ENCODE measurements at regions not wholly inside any gene's neighbourhood (a gene's known extent, or its start where the extent isn't known, plus 50 kb on each side); places are given as distances from the start of the nearest gene placed in this dataset.

- Histone ChIP-seq H3K14ac (ENCODE audit: insufficient read length) (no peak overlapping the region), H2BK12ac (ENCODE audit: low read depth, low read length) (no peak overlapping the region), H3K4me2 (ENCODE audit: insufficient read depth in 1 of 2, low read depth in 2 of 2, low read length in 2 of 2) (no peak overlapping the region), H4K20me1 (replicated peaks in 1 of 2; ENCODE audit: control insufficient read depth in 1 of 2, insufficient read depth in 2 of 2, low read length in 2 of 2) (no peaks in the 10 kb centered on the region), H3K27ac (ENCODE audit: low read depth, low read length) (no peak overlapping the region), H2AFZ (ENCODE audit: low read length) (no peak overlapping the region), H4K91ac (replicated peaks; ENCODE audit: insufficient read length, low read length) (no peak overlapping the region), H3K18ac (ENCODE audit: extremely low read depth, low read length) (no peak overlapping the region), H3K79me2 (ENCODE audit: control insufficient read depth in 1 of 2, insufficient read depth in 2 of 2, low read length in 2 of 2) (no peaks in the 10 kb centered on the region), H3K23ac (ENCODE audit: insufficient read length) (no peak overlapping the region), H3K4ac (replicated peaks; ENCODE audit: insufficient read length, low read depth, low read length) (no peak overlapping the region), H2AK5ac (ENCODE audit: low read depth, low read length) (no peak overlapping the region), H3K9me3 (ENCODE audit: insufficient read depth in 2 of 2, low read depth in 1 of 2, low read length in 1 of 2) (no peaks in the 10 kb centered on the region), H2BK120ac (replicated peaks; ENCODE audit: low read depth, low read length) (no peak overlapping the region), H3K4me1 (replicated peaks in 1 of 4; ENCODE audit: control insufficient read depth in 3 of 4, insufficient read depth in 4 of 4, low read length in 3 of 4) (peaks cover 2 to 6% (median 4%) of the 10 kb centered on the region in 4 experiments; a peak in 5 of 7 replicates), H2BK5ac (ENCODE audit: low read depth, low read length) (no peak overlapping the region), H3K36me3 (ENCODE audit: control insufficient read depth in 2 of 4, insufficient read depth in 4 of 4, low read length in 3 of 4) (no peaks in the 10 kb centered on the region), H2BK20ac (ENCODE audit: low read length) (no peak overlapping the region), H3K9ac (replicated peaks in 1 of 4; ENCODE audit: extremely low read depth in 1 of 4, low read depth in 3 of 4, low read length in 3 of 4) (no peak overlapping the region), H3K4me3 (ENCODE audit: extremely low read depth in 1 of 4, insufficient read depth in 2 of 4, low read depth in 3 of 4, low read length in 4 of 4) (no peak overlapping the region), H4K5ac (ENCODE audit: insufficient read length, low read depth, low read length) (no peak overlapping the region), H3K79me1 (ENCODE audit: low read depth, low read length) (no peaks in the 10 kb centered on the region), H2BK15ac (ENCODE audit: low read length) (no peak overlapping the region), H3K23me2 (ENCODE audit: low read depth, low read length) (no peaks in the 10 kb centered on the region), H3K27me3 (replicated peaks in 1 of 4; ENCODE audit: control insufficient read depth in 3 of 4, extremely low read depth in 1 of 4, insufficient read depth in 3 of 4, low read length in 3 of 4) (no peaks in the 10 kb centered on the region), H4K8ac (ENCODE audit: extremely low read depth, insufficient read depth, low read length) (no peak overlapping the region), H3K56ac (replicated peaks; ENCODE audit: insufficient read length, low read depth, low read length) (no peak overlapping the region)
- POLR2A ChIA-PET (ENCODE audit: partially characterized antibody) = no interaction called here
- DNase-seq (ENCODE audit: low read depth in 1 of 2, low spot score in 2 of 2) (no peak), FAIRE-seq (no peak)
- CTCF ChIA-PET (ENCODE audit: partially characterized antibody) = interaction anchor here (1.5 kb wide), 1 partner anchor 17 kb away, joined by 5 read pairs; no protein-coding TSS in a partner anchor
- TF ChIP-seq CHD2 (IDR thresholded peaks at IDR 0.05; ENCODE audit: low read length) (no peak), BACH1 (IDR thresholded peaks at IDR 0.05; ENCODE audit: low read length) (no peak), SIX5 (IDR thresholded peaks at IDR 0.05; ENCODE audit: low read depth, low read length) (no peak), KDM5A (IDR thresholded peaks at IDR 0.05; ENCODE audit: low read length) (no peak), GTF2F1 (IDR thresholded peaks at IDR 0.05; ENCODE audit: borderline replicate concordance, low read depth, low read length) (no peak), CEBPB (IDR thresholded peaks at IDR 0.05; ENCODE audit: low read depth, low read length) (no peak), RFX5 (IDR thresholded peaks at IDR 0.05; ENCODE audit: borderline replicate concordance, low read depth, low read length) (no peak), TEAD4 (IDR thresholded peaks at IDR 0.05; ENCODE audit: low read depth, low read length) (no peak), SIN3A (conservative IDR thresholded peaks at IDR 0.05 in 1 of 2, IDR thresholded peaks at IDR 0.05 in 1 of 2; ENCODE audit: low read depth in 1 of 2, low read length in 2 of 2) (no peak)
- WGBS, 2 experiments (ENCODE audit: extremely low coverage in 1 of 2, insufficient coverage in 1 of 2, insufficient read length in 1 of 2, insufficient replicate concordance in 2 of 2, low coverage in 1 of 2, low lambda C conversion rate in 2 of 2, missing lambda C conversion rate in 1 of 2) = 96% methylated on average over 4 of the region's 4 CpGs; no CpG with 5 or more reads in 1 of the 2 experiments
Measured at GRCh38 chr4:174036576-174036975, 246.9 kb downstream of the FBXO8 start.
